GM21723 (cell line): ENCODE measurements at regions not wholly inside any gene's neighbourhood (a gene's known extent, or its start where the extent isn't known, plus 50 kb on each side); places are given as distances from the start of the nearest gene placed in this dataset.
"Not testable (repeated sequence)": the region's sequence is repeated elsewhere in the genome, so short reads cannot be mapped to it uniquely, and the experiment has no call there.

ENCODE experiments used
- ATAC-seq: cut with Tn5 transposase; IDR thresholded peaks from one replicate; pipeline ENCODE4 v1.9.1; 2021; ENCODE audit warnings: mild to moderate bottlenecking, moderate library complexity; ENCODE audit not compliant: unreplicated experiment

GRCh38 chr12:131333621-131334440, 377.1 kb upstream of the SFSWAP start:
- ATAC-seq, result no peak

GRCh38 chr12:131334835-131335234, 376.1 kb upstream of the SFSWAP start:
- no peak for ATAC-seq

GRCh38 chr12:131335456-131335855, 375.4 kb upstream of the SFSWAP start:
- ATAC-seq, result no peak

- ATAC-seq, result not testable (repeated sequence)
Observed at GRCh38 chr12:131337861-131338260, 373.0 kb upstream of the SFSWAP start.

- ATAC-seq, result no peak
Observed at GRCh38 chr12:131340616-131341210, 370.2 kb upstream of the SFSWAP start.

- not testable (repeated sequence) for ATAC-seq
Observed at GRCh38 chr12:131341608-131342007, 369.3 kb upstream of the SFSWAP start.

- not testable (repeated sequence) for ATAC-seq
Observed at GRCh38 chr12:131343436-131343835, 367.5 kb upstream of the SFSWAP start.

GRCh38 chr12:131344715-131345520, 366.0 kb upstream of the SFSWAP start:
- not testable (repeated sequence) for ATAC-seq

- ATAC-seq, result no peak
Observed at GRCh38 chr12:131345521-131346436, 365.1 kb upstream of the SFSWAP start.

- no peak for ATAC-seq
Observed at GRCh38 chr12:131346555-131347344, 364.1 kb upstream of the SFSWAP start.

- ATAC-seq, result no peak
Observed at GRCh38 chr12:131347345-131347714, 363.6 kb upstream of the SFSWAP start.

GRCh38 chr12:131347732-131348131, 363.2 kb upstream of the SFSWAP start:
- no peak for ATAC-seq

- ATAC-seq, result no peak
Observed at GRCh38 chr12:131348231-131348630, 362.7 kb upstream of the SFSWAP start.

GRCh38 chr12:131348646-131349045, 362.2 kb upstream of the SFSWAP start:
- no peak for ATAC-seq

GRCh38 chr12:131349397-131350127, 361.3 kb upstream of the SFSWAP start:
- no peak for ATAC-seq

- ATAC-seq, result no peak
Observed at GRCh38 chr12:131350943-131351318, 360.0 kb upstream of the SFSWAP start.

- ATAC-seq, result no peak
Observed at GRCh38 chr12:131351319-131352028, 359.4 kb upstream of the SFSWAP start.

- no peak for ATAC-seq
Observed at GRCh38 chr12:131352296-131352900, 358.5 kb upstream of the SFSWAP start.
